Ishikawa (cell line): ENCODE measurements at regions not wholly inside any gene's neighbourhood (a gene's known extent, or its start where the extent isn't known, plus 50 kb on each side); places are given as distances from the start of the nearest gene placed in this dataset.

ENCODE experiments used
- CEBPB ChIP-seq: IDR thresholded peaks from 2 replicates; pipeline ENCODE4 v1.6.1; 2012
- CREB1 ChIP-seq: IDR thresholded peaks from 2 replicates; pipeline ENCODE4 v1.6.1; 2012; ENCODE audit warnings: low read depth
- EGR1 ChIP-seq: IDR thresholded peaks from 2 replicates; pipeline ENCODE4 v1.6.1; 2012
- EP300 ChIP-seq: IDR thresholded peaks from 2 replicates; pipeline ENCODE4 v1.6.1; 2012; ENCODE audit warnings: borderline replicate concordance
- FOXM1 ChIP-seq: IDR thresholded peaks from 2 replicates; pipeline ENCODE4 v1.6.1; 2012; ENCODE audit warnings: low read depth, borderline replicate concordance
- MAX ChIP-seq: IDR thresholded peaks from 2 replicates; pipeline ENCODE4 v1.6.1; 2012
- NFIC ChIP-seq: IDR thresholded peaks from 2 replicates; pipeline ENCODE4 v1.6.1; 2012
- RAD21 ChIP-seq: IDR thresholded peaks from 2 replicates; pipeline ENCODE4 v1.6.1; 2012; ENCODE audit warnings: low read depth
- REST ChIP-seq: IDR thresholded peaks from 2 replicates; pipeline ENCODE4 v1.6.1; 2012; ENCODE audit warnings: low read depth, mild to moderate bottlenecking
- TAF1 ChIP-seq: IDR thresholded peaks from 2 replicates; pipeline ENCODE4 v1.6.1; 2012; ENCODE audit warnings: low read depth, mild to moderate bottlenecking
- TEAD4 ChIP-seq: IDR thresholded peaks from 2 replicates; pipeline ENCODE4 v1.6.1; 2012
- USF1 ChIP-seq: IDR thresholded peaks from 2 replicates; pipeline ENCODE4 v1.6.1; 2012
- YY1 ChIP-seq: IDR thresholded peaks from 2 replicates; pipeline ENCODE4 v1.6.1; 2012; ENCODE audit warnings: low read depth
- ZBTB7A ChIP-seq: IDR thresholded peaks from 2 replicates; pipeline ENCODE4 v1.6.1; 2012; ENCODE audit warnings: low read depth

DNA sequence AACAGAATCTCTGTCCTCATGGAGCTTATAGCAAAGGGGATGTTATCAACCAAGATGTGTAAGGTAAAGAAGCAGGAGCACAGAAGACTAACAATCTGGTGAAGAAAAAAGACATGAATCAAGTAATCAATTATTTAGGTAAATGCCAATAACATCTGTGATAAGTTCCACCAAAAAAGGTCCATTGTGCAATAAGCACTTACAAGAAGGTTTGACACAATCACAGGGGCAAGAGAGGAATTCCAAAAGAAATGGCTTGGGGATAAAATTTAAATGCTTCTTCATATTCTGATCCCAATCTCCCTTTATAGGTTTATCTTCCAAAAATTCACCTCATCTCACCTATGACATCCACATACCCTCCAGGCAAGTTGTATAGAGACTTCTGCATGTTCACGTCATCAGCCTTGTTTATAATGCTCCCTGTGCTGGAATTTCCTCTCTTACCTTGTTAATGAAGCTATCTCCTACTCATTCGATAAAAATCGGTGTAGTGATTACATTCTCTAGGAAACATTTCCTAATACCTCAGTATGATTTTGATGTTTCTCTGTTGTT, 53.6 kb upstream of the DPT start:
- TF ChIP-seq EP300 (no peak), MAX (no peak), TAF1 (no peak), ZBTB7A (no peak), REST (no peak), USF1 (no peak), CEBPB (no peak)

- TF ChIP-seq REST (no peak), MAX (no peak), ZBTB7A (no peak), EGR1 (no peak)
Observed at GRCh38 chr1:168783458-168784210, 54.6 kb upstream of the DPT start.

DNA sequence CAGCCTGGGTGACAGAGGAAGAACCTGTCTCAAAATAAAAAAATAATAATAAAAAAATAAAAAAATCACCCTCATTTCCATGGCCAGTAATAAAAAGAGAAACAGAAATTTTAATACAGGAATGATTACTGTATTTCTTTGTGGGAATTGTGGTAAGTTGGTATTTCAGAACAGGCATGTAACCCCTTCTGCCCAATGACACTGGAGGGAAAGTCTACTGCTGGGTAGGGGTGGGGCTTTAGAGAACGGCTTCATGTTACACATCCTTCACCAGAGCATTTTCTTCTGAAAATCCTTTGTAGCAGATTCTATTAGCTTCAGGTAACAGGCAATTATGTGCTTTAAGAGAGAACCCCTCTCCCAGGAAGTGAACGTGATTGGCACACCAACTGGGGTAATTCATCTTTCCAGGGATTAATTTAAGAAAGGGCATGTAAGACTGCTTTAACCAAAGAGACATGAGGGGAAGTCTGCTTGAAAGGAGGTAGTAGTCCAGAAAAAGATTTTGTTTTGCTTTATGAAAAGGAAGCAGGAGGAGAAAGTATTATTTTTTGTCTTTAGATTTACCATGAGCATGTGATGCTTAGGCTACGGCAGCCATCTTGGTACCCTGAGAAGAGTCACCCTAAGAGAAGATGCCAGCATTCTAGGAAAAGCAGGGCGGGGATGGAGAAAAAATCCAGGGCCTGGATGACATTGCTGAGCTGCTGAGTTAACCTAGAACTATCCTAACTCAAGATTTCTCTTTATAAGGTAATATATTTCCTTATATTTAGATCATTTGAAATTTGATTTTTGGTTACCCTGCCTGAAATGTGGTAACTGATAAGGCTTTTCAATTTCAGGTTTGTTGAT, 57.7 kb upstream of the DPT start:
- TF ChIP-seq MAX (no peak), FOXM1 (no peak), NFIC (0 out of 2 replicates have a peak, but pooled peaks have one; percentile 21), EP300 (no peak), CREB1 (no peak), REST (no peak)

DNA sequence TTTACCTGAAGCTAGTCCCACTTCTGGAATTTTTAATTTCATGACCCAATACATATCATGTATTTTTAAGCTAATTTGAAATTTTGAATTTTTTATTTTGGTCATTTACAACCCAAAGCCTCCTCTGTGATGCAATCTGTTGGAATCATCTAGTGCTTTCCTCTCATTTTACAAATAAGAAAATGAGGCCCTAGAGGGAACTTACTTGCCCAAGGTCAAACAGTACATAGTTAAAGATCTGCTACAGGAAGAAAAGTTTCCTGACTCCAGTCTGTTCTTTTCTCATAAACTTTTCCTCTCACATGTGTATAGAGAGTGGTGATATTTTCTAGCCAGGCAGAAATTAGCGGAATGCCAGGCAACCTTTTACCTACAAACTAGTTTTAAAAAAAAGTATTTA, 59.3 kb upstream of the DPT start:
- no peak for TF ChIP-seq YY1
- TF ChIP-seq TEAD4, result no peak
- TF ChIP-seq EP300, result no peak

- TF ChIP-seq TAF1 (no peak), RAD21 (peak; percentile 30; the same call in 1 of the 2 replicates)
Observed at GRCh38 chr1:168789501-168789900, 60.5 kb upstream of the DPT start.
